Heart left ventricle (tissue), 13 donors: ENCODE measurements at regions not wholly inside any gene's neighbourhood (a gene's known extent, or its start where the extent isn't known, plus 50 kb on each side); places are given as distances from the start of the nearest gene placed in this dataset.

Experiments
- CTCF ChIP-seq, 12 donors: fragments of 200-600 bp; sonication (generic) in 4 of 12; IDR thresholded peaks; one replicate each; pipeline versions ENCODE4 v1.5.0 to v1.8.0; 2018 to 2022; ENCODE audit warnings: antibody characterized with exemption in 12 of 12, mild to moderate bottlenecking in 5 of 12
- POLR2A ChIP-seq, 2 donors: fragments of 450-650 bp; IDR thresholded peaks; one replicate each; pipeline ENCODE4 v1.6.1; 2017; ENCODE audit warnings: antibody characterized with exemption in 2 of 2, mild to moderate bottlenecking in 2 of 2, moderate library complexity in 2 of 2
- donor health status: ischemic (EF 13 %, LVEDD 7.1; RV severe dilation, severe dysfunction).
- donor health status: DM: no; HTN: yes; CAD: no.
- donor health status: DM: no; HTN: no; CAD: no.
- donor health status: ischemic (EF 25% LVEDD 6.9; RV normal size, moderate dysfunction).
- donor health status: ischemic (EF 25% LVEDD 5.7; RV mildly dilated, moderate dysfunction).
- donor health status: ischemic (EF 35%, LVEDD 5.7; RV mildly dilated, moderate dysfunction).
- donor health status: nonischemic (EF 11% LVEDD 7.7; RV severe dilation, severe dysfunction).
- donor health status: DM: yes; HTN: yes; CAD: no.
- donor health status: PGD.
- donor health status: ischemic (EF 29% LVEDD 5.4; RV normal size, mild dysfunction).
- donor health status: nonischemic (EF 23%, LVEDD 6.1; RV moderate dilation, normal function).

GRCh38 chr7:18387191-18387735 lies 108.3 kb upstream of the HDAC9 start:
- TF ChIP-seq CTCF (IDR thresholded peaks at IDR 0.05) (no peak), POLR2A (IDR thresholded peaks at IDR 0.05) (no peak)
